ENCODE measurements at regions not wholly inside any gene's neighbourhood (a gene's known extent, or its start where the extent isn't known, plus 50 kb on each side); places are given as distances from the start of the nearest gene placed in this dataset.

DNA sequence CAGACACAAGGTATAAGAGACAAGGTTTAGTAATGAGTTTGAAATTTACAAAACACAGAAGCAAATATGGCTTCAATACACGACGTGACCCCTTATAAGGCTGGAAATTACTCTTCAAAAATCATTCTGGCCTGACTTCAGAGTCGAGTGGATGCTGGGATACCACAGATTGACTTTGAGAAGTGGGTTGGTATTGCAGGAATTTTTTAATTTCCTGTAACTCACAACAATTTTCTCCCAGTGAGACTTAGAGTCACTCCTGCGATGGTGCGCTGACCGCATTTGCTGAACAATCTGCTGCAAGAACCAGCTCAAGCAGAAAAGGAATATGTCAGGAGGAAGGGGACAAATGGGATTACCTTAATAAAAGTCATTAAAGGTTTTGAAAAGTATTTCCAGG, 132.1 kb downstream of the EMX2 start:
- TF ChIP-seq, protein P1, sequence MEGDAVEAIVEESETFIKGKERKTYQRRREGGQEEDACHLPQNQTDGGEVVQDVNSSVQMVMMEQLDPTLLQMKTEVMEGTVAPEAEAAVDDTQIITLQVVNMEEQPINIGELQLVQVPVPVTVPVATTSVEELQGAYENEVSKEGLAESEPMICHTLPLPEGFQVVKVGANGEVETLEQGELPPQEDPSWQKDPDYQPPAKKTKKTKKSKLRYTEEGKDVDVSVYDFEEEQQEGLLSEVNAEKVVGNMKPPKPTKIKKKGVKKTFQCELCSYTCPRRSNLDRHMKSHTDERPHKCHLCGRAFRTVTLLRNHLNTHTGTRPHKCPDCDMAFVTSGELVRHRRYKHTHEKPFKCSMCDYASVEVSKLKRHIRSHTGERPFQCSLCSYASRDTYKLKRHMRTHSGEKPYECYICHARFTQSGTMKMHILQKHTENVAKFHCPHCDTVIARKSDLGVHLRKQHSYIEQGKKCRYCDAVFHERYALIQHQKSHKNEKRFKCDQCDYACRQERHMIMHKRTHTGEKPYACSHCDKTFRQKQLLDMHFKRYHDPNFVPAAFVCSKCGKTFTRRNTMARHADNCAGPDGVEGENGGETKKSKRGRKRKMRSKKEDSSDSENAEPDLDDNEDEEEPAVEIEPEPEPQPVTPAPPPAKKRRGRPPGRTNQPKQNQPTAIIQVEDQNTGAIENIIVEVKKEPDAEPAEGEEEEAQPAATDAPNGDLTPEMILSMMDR (IDR thresholded peaks at IDR 0.05) = no peak
- no peak for TF ChIP-seq POLR2A (IDR thresholded peaks at IDR 0.05)
- no peak for TF ChIP-seq EP300 (IDR thresholded peaks at IDR 0.05)
